ENCODE measurements at regions not wholly inside any gene's neighbourhood (a gene's known extent, or its start where the extent isn't known, plus 50 kb on each side); places are given as distances from the start of the nearest gene placed in this dataset.

- TF ChIP-seq POLR2AphosphoS5 (IDR thresholded peaks at IDR 0.05; ENCODE audit: low read depth, low read length), result no peak
- TF ChIP-seq CTCF (IDR thresholded peaks at IDR 0.05), result no peak
- TF ChIP-seq REST (IDR thresholded peaks at IDR 0.05; ENCODE audit: insufficient read depth in 1 of 2, low read depth in 2 of 2, low read length in 1 of 2), result no peak
- TF ChIP-seq TCF7L2 (IDR thresholded peaks at IDR 0.05; ENCODE audit: low read depth, low read length), result no peak
- no peak for TF ChIP-seq SIN3A (IDR thresholded peaks at IDR 0.05; ENCODE audit: borderline replicate concordance, insufficient read depth, low read depth, low read length)
- H3K4me3 ChIP-seq (ENCODE audit: low read depth in 2 of 2, low read length in 2 of 2), result no peak overlapping the region
- H3K4me1 ChIP-seq (ENCODE audit: control insufficient read depth, insufficient read depth, low read length), result no peaks in the 10 kb centered on the region
- in situ Hi-C loops (cut with HindIII; ENCODE audit: low pct_unique_long_range_greater_than_20kb, low sequenced_read_pairs) (no loop called here), intact Hi-C loops (cut with micrococcal nuclease; ENCODE audit: unreplicated experiment) (no loop called here)
- H3K36me3 ChIP-seq (ENCODE audit: control insufficient read depth, insufficient read depth, low read length), result no peaks in the 10 kb centered on the region
- ATAC-seq (no peak), DNase-seq (ENCODE audit: low read depth, low spot score) (no peak)
- no TSS peak for BruUV-seq (replicated peaks)
- no peaks in the 10 kb centered on the region for H3K27me3 ChIP-seq (ENCODE audit: control insufficient read depth, insufficient read depth, low read length)
- no peaks in the 10 kb centered on the region; the same call in 1 of the 2 replicates for H3K9me3 ChIP-seq (ENCODE audit: control insufficient read depth, insufficient read depth, low read depth, low read length)
- CTCF ChIA-PET, result no interaction called here
- POLR2A ChIA-PET, result no interaction called here
- no peak overlapping the region for H3K27ac ChIP-seq (ENCODE audit: low read length)
These were observed 165.4 kb upstream of the NBPF11 start for GRCh38 chr1:148317288-148317985.

- ChIA-PET POLR2A (no interaction called here), CTCF (no interaction called here)
- Histone ChIP-seq H3K9me3 (ENCODE audit: control insufficient read depth, insufficient read depth, low read depth, low read length) (peaks cover 8% of the 10 kb centered on the region; the same call in 1 of the 2 replicates), H3K36me3 (ENCODE audit: control insufficient read depth, insufficient read depth, low read length) (no peaks in the 10 kb centered on the region), H3K27ac (ENCODE audit: low read length) (no peak overlapping the region), H3K27me3 (ENCODE audit: control insufficient read depth, insufficient read depth, low read length) (no peaks in the 10 kb centered on the region), H3K4me3 (ENCODE audit: low read depth in 2 of 2, low read length in 2 of 2) (no peak overlapping the region), H3K4me1 (ENCODE audit: control insufficient read depth, insufficient read depth, low read length) (no peaks in the 10 kb centered on the region)
- intact Hi-C loops (cut with micrococcal nuclease; ENCODE audit: unreplicated experiment) (no loop called here), in situ Hi-C loops (cut with HindIII; ENCODE audit: low pct_unique_long_range_greater_than_20kb, low sequenced_read_pairs) (no loop called here)
- ATAC-seq (no peak), DNase-seq (ENCODE audit: low read depth, low spot score) (no peak)
- TF ChIP-seq POLR2AphosphoS5 (IDR thresholded peaks at IDR 0.05; ENCODE audit: low read depth, low read length), result no peak
- TF ChIP-seq CTCF (IDR thresholded peaks at IDR 0.05), result no peak
- no peak for TF ChIP-seq TCF7L2 (IDR thresholded peaks at IDR 0.05; ENCODE audit: low read depth, low read length)
- no peak for TF ChIP-seq REST (IDR thresholded peaks at IDR 0.05; ENCODE audit: insufficient read depth in 1 of 2, low read depth in 2 of 2, low read length in 1 of 2)
- TF ChIP-seq SIN3A (IDR thresholded peaks at IDR 0.05; ENCODE audit: borderline replicate concordance, insufficient read depth, low read depth, low read length), result no peak
- BruUV-seq (replicated peaks), result no TSS peak
These were observed 163.2 kb upstream of the NBPF11 start for GRCh38 chr1:148315071-148315811.
